ENCODE measurements at regions not wholly inside any gene's neighbourhood (a gene's known extent, or its start where the extent isn't known, plus 50 kb on each side); places are given as distances from the start of the nearest gene placed in this dataset.
"Not testable (repeated sequence)": the region's sequence is repeated elsewhere in the genome, so short reads cannot be mapped to it uniquely, and the experiment has no call there.

DNA sequence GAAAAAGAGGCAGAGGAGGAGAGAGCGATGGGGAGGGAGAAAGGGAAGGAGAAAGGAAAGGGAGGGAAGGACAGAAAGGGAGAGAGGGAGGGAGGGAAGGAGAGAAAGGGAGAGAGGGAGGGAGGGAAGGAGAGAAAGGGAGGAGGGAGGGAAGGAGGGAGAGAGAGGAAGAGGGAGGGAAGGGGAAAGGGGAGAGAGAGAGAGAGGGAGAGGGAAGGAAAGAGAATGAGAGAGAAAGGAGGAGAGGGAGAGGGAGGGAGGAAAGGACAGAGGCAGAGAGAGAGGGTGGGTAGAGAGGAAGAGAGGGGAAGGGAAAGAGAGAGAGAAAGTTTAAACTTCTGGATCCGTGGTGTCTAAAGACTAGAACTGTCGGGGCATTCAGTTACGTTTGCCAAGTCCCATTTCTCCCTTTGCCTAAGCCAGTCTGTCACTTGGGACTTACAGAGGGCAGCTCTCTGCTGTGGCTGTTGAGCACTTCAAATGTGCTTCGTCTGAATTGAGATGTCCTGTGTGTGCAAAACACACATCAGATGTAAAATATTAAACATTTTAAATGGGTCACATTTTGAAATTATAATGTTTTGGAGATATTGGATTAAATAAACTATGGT is 62.6 kb downstream of the PLXNA1 start:
- TF ChIP-seq RBAK (CRISPR knock-in tag; IDR thresholded peaks at IDR 0.05) (no peak), ZNF234 (CRISPR knock-in tag; conservative IDR thresholded peaks at IDR 0.05) (no peak), ZKSCAN8 (CRISPR knock-in tag; IDR thresholded peaks at IDR 0.05; ENCODE audit: borderline replicate concordance) (no peak), HNF1B (CRISPR knock-in tag; IDR thresholded peaks at IDR 0.05) (no peak), TOE1 (CRISPR knock-in tag; IDR thresholded peaks at IDR 0.05) (no peak), ZNF235 (CRISPR knock-in tag; IDR thresholded peaks at IDR 0.05; ENCODE audit: borderline replicate concordance) (no peak), ZNF317 (CRISPR knock-in tag; IDR thresholded peaks at IDR 0.05) (no peak), ZNF414 (CRISPR knock-in tag; IDR thresholded peaks at IDR 0.05) (no peak), TAF1 (CRISPR knock-in tag; IDR thresholded peaks at IDR 0.05) (no peak)
- TF ChIP-seq, protein P1, sequence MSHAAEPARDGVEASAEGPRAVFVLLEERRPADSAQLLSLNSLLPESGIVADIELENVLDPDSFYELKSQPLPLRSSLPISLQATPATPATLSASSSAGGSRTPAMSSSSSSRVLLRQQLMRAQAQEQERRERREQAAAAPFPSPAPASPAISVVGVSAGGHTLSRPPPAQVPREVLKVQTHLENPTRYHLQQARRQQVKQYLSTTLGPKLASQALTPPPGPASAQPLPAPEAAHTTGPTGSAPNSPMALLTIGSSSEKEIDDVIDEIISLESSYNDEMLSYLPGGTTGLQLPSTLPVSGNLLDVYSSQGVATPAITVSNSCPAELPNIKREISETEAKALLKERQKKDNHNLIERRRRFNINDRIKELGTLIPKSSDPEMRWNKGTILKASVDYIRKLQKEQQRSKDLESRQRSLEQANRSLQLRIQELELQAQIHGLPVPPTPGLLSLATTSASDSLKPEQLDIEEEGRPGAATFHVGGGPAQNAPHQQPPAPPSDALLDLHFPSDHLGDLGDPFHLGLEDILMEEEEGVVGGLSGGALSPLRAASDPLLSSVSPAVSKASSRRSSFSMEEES (CRISPR knock-in tag; IDR thresholded peaks at IDR 0.05), result no peak
- in situ Hi-C loops (cut with HindIII; ENCODE audit: extremely low pct_ligation_motif_present, low pct_unique_long_range_greater_than_20kb), result no loop called here

DNA sequence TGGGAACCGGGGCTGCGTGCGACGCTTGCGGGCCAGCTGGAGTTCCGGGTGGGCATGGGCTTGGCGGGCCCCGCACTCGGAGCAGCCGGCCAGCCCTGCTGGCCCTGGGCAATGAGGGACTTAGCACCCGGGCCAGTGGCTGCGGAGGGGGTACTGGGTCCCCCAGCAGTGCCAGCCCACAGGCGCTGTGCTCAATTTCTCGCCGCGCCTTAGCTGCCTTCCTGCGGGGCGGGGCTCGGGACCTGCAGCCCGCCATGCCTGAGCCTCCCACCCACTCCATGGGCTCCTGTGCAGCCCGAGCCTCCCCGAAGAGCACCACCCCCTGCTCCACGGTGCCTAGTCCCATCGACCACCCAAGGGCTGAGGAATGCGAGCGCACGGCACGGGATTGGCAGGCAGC is 63.8 kb downstream of the PLXNA1 start:
- DNase-seq (ENCODE audit: low spot score); BruUV-seq (replicated peaks); H2AFZ ChIP-seq (ENCODE audit: low read length); ATAC-seq; CTCF ChIA-PET (ENCODE audit: low intra/inter-chr PET ratio, low total read pairs); H3K9ac ChIP-seq (ENCODE audit: insufficient read depth, low read depth, low read length); H4K20me1 ChIP-seq (ENCODE audit: insufficient read depth, low read length); H3K36me3 ChIP-seq (replicated peaks in 1 of 2; ENCODE audit: control insufficient read depth in 1 of 2, insufficient read depth in 2 of 2, low read length in 2 of 2); POLR2A ChIA-PET; H3K79me2 ChIP-seq (ENCODE audit: insufficient read depth, low read length); H3K4me1 ChIP-seq (ENCODE audit: insufficient read depth, low read length); H3K27ac ChIP-seq (ENCODE audit: extremely low read length, insufficient read depth, low read length); H3K9me3 ChIP-seq (ENCODE audit: low read length); FAIRE-seq; in situ Hi-C loops (cut with HindIII; ENCODE audit: extremely low pct_ligation_motif_present, low pct_unique_long_range_greater_than_20kb); H3K4me3 ChIP-seq (replicated peaks in 1 of 3; ENCODE audit: insufficient read depth in 1 of 3, low read depth in 2 of 3, low read length in 3 of 3); intact Hi-C loops (cut with micrococcal nuclease; ENCODE audit: unreplicated experiment); H3K4me2 ChIP-seq (ENCODE audit: low read depth, low read length): not testable (repeated sequence)
- WGBS (ENCODE audit: low lambda C conversion rate), result 88% methylated on average over 10 of the region's 28 CpGs
- H3K27me3 ChIP-seq (ENCODE audit: control insufficient read depth in 1 of 2, insufficient read depth in 2 of 2, low read length in 2 of 2), result peaks cover 10 to 25% of the 10 kb centered on the region in 2 experiments

More for the DNA sequence above, 62.6 kb downstream of the PLXNA1 start:
- Histone ChIP-seq H3K27ac (ENCODE audit: extremely low read length, insufficient read depth, low read length) (no peak overlapping the region), H3K9me3 (ENCODE audit: low read length) (no peaks in the 10 kb centered on the region), H2AFZ (ENCODE audit: low read length) (no peak overlapping the region), H3K4me3 (replicated peaks in 1 of 3; ENCODE audit: insufficient read depth in 1 of 3, low read depth in 2 of 3, low read length in 3 of 3) (no peak overlapping the region), H3K27me3 (ENCODE audit: control insufficient read depth in 1 of 2, insufficient read depth in 2 of 2, low read length in 2 of 2) (peaks cover 9 to 21% of the 10 kb centered on the region in 2 experiments), H3K9ac (ENCODE audit: insufficient read depth, low read depth, low read length) (no peak overlapping the region), H3K4me1 (ENCODE audit: insufficient read depth, low read length) (no peaks in the 10 kb centered on the region), H4K20me1 (ENCODE audit: insufficient read depth, low read length) (no peaks in the 10 kb centered on the region), H3K36me3 (replicated peaks in 1 of 2; ENCODE audit: control insufficient read depth in 1 of 2, insufficient read depth in 2 of 2, low read length in 2 of 2) (no peaks in the 10 kb centered on the region), H3K4me2 (ENCODE audit: low read depth, low read length) (no peak overlapping the region), H3K79me2 (ENCODE audit: insufficient read depth, low read length) (no peaks in the 10 kb centered on the region)
- ChIA-PET POLR2A (no interaction called here), CTCF (ENCODE audit: low intra/inter-chr PET ratio, low total read pairs) (no interaction called here)
- intact Hi-C loops (cut with micrococcal nuclease; ENCODE audit: unreplicated experiment), result no loop called here
- BruUV-seq (replicated peaks), result no TSS peak
- DNase-seq (ENCODE audit: low spot score) (no peak), FAIRE-seq (no peak), ATAC-seq (no peak)
- WGBS (ENCODE audit: low lambda C conversion rate), result 19% methylated on average over 5 of the region's 5 CpGs
